HG02571 (cell line): ENCODE measurements at regions not wholly inside any gene's neighbourhood (a gene's known extent, or its start where the extent isn't known, plus 50 kb on each side); places are given as distances from the start of the nearest gene placed in this dataset.

Source experiments
- ATAC-seq: cut with Tn5 transposase; IDR thresholded peaks from one replicate; pipeline ENCODE4 v1.9.1; 2021; ENCODE audit warnings: mild to moderate bottlenecking, moderate library complexity; ENCODE audit not compliant: unreplicated experiment

GRCh38 chr14:36083317-36083716, 93.2 kb downstream of the PTCSC3 start:
- ATAC-seq, result no peak

- no peak for ATAC-seq
Measured at GRCh38 chr14:36078080-36078479, 98.4 kb downstream of the PTCSC3 start.

DNA sequence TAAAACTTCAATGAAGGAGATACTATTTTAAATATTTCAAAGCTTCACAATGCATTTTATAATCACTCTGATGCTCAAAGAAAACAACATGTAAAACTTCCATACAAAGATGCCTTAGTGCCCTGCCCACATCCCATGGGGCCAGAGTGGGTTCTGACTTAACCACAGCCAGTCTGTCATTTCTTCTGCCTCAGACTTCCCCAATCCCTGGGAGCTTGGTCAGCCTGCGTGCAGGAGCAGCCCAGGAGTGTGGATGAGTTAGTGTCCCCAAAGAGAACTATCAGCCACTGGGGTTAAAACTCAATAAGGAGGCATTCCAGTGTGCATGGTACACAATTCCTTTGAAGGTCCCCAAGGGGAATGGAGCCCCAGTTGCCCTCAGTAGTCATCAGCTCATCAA, 100.3 kb downstream of the PTCSC3 start:
- no peak for ATAC-seq

- ATAC-seq, result no peak
Measured at GRCh38 chr14:36075203-36075602, 101.3 kb downstream of the PTCSC3 start.

DNA sequence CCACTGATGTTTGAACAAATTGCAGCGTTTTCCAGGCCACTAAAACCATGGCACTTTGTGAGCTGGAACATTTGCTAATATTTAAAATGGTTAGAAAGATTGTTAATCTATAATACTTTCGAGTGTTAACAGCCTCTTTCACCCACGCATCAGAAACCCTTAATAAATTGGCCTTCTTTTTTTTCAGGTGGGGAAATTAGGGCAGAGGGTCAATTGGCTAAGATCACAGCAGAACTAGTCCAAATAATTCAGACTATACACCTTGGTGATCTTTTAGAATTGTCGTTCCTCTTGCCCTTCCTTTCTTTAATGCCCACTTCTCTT, 105.8 kb downstream of the PTCSC3 start:
- ATAC-seq, result no peak

GRCh38 chr14:36070031-36070719, 106.3 kb downstream of the PTCSC3 start:
- peak; percentile 51 for ATAC-seq

GRCh38 chr14:36069535-36069900, 107.0 kb downstream of the PTCSC3 start:
- peak; percentile 75 for ATAC-seq

DNA sequence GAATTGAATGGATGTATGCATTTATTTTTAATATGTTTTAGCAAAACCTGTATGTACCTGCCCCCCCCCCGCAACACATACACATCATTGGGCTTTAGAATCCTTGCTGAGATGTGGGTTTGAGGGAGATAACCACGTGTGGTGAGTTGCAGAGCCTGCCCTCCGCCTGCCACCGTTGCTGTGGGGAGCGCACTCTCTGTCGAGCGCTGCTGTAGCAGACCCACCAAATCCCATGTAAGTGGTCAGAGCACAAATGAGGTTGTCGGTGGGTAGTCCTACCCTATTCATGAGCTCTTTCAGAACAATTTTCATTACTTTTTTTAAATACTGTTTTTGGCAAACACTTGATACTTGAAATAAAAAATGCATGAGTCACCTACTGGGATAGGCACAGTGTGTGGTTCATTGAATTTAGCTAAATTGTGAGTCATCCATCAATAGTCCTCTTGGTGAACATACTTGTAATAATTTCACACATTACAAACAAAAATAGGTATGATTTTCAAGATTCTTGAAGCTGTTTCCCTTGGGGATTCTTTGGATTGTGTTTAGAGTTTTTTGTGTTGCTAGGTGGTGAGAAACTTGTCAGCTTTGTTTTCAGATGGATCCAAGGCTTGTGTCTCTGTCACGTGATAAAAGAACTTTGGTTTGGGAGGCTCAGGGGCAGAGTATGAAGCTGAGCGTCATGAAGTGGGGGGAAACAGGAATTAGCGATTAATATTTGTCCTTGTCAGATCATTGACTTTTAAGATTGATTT, 107.6 kb downstream of the PTCSC3 start:
- no peak for ATAC-seq

DNA sequence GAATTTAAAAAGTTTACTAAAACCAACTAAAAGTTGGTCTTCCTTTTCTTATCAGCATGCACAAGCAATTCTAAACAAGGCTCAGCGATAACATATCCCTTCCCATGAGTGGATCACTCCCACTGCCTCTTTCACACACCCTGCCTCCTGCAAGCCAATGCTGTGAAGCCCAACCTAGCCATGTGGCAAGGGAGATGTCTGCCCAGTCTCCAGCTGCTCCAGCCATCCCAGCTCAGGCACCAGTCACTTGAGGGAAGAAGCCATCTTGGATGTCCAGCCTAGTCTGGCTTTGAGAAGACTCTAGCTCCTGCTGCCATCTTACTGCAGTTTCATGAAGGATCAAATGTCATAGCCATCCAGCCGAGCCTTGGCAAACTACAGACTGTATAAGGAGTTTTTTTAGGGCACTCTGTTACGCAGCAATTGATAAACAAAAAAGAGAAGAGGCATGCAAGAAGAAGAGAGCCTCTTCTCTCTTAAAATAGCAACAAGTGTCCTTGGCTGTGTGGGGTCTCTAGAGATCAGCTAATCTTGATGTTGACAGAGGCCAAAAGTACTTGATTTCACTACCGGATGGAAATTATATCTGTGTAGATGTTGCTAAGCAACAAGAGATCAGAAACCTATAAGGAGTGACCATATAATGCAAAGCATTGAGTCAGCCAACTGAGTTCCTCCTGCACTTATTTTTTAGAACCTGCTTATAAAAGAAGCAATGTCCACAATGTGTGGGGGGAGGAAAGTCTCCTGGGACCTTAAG, 108.9 kb downstream of the PTCSC3 start:
- no peak for ATAC-seq

GRCh38 chr14:36066636-36067035, 109.9 kb downstream of the PTCSC3 start:
- no peak for ATAC-seq

- ATAC-seq, result no peak
Measured at GRCh38 chr14:36065831-36066230, 110.7 kb downstream of the PTCSC3 start.

DNA sequence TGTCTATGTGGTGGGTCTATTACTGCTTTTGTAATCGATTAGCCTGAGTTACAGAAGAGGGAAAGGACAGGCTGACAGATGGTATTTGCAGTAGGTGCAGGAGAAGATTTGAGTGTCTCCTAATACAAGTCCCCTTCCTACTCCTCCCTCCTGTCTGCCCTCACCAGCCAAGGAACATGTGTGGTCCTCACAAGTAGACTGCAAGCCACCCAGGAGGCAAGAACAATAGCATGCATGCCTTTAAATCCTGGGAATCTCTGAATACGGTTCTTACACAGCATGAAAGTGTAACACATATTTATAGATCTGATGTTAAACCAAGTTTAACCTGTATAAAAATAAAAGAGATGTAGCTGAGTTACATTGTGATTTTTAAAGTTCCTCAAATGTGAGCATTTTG, 117.0 kb downstream of the PTCSC3 start:
- no peak for ATAC-seq

DNA sequence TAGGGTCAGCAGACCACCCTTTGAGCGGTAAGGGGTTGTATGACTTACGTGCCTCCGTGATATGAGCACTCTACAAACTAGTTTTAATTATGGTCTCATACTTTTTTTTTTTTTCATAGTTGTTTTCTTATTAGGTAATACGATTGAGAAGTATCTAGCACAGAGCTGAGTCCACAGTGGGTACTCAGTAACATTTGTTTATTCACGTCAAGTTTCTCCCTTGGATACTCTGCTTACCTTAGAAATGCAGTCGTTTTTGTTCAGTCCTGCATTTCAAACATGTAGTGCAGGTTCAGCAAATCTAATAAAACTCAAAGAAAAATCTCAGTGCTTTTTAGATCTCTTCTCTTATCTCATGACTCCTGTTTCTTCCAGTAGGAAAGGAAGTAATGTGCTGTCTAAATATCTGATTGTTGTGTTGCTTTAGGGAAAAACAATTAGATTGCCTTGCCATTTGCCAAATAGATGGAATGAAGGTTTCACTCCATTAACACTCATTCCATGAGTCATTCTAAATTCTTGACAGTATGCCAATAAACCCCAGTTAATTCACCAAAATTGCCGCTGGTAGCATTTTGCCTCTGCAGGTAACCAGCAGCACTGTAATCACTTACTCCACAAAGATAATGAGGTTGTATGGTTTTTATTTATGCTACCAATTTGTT, 118.9 kb downstream of the PTCSC3 start:
- ATAC-seq, result no peak

DNA sequence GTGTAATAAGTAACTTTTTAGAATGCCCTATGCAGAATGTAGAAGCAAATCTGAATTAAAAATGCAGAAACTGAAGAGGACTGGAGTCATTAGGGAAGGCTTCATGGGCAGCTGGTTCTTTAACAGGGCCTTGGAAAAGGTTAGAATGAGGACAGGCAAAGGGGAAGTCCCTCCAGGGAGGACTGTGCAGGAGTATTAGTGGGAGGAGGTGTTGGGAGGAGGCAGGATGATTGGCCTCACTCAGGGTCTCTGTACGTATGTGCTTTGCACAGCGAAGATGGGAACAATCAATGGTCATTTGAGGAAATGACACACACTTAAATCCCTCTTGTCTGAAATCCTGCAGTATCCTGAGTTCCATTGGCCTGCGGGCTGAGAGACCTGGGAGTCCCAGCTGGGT, 119.7 kb downstream of the PTCSC3 start:
- no peak for ATAC-seq

DNA sequence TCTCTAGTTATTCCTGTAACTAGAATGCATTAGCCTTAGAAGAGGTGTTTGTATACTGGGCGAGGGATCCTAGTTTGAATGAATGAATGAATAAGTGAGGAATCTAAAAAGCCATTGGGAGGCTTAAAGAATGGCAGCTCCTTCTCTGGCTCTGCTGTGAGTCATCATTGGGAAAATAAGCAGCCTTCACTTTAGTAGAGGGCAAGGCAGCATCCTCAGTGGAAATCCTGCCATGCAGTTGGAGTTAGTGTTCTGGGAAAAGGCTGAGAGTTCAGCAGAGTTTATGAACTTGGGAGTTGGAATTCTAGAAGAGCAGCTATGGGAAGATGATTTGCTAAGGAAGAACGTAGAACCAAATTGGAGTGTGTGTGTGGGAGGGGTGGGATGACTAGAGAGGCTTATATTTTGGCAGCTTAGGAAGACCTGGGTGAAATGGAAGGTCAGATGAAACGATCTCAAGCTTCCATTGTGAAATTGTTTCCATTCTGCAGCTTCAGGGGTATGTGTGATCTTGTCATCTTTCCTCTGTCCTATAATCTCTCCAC, 120.8 kb downstream of the PTCSC3 start:
- ATAC-seq, result no peak

DNA sequence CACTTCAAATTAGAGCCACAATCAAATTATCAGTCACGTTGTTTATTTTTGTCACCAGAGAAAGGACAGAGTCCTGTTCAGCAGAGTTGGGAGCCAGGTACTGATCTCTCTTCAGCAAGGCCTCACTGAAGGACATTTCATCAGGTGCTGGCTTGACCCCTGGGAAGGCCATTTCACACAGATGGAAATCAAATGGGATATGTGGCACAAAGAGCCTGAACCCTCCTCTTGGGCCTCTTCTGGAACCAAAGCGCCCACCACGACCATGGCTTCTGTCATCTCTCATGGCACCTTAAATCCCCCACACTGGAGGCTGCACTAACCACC, 121.5 kb downstream of the PTCSC3 start:
- no peak for ATAC-seq

- no peak for ATAC-seq
Measured at GRCh38 chr14:36054353-36055051, 122.0 kb downstream of the PTCSC3 start.

- no peak for ATAC-seq
Measured at GRCh38 chr14:36052681-36053080, 123.8 kb downstream of the PTCSC3 start.

GRCh38 chr14:36052063-36052462, 124.5 kb downstream of the PTCSC3 start:
- ATAC-seq, result no peak

- ATAC-seq, result no peak
Measured at GRCh38 chr14:36048667-36049066, 127.9 kb downstream of the PTCSC3 start.

GRCh38 chr14:36047912-36048311, 128.6 kb downstream of the PTCSC3 start:
- ATAC-seq, result no peak
